IMR-90 (cell line): ENCODE measurements at regions not wholly inside any gene's neighbourhood (a gene's known extent, or its start where the extent isn't known, plus 50 kb on each side); places are given as distances from the start of the nearest gene placed in this dataset.
A peak's percentile ranks its signal among the peaks of the same experiment; 100 is the strongest.

Experiments
- BHLHE40 ChIP-seq: fragments of 150-350 bp; IDR thresholded peaks from 2 replicates; pipeline ENCODE4 v1.6.1; 2016; ENCODE audit warnings: mild to moderate bottlenecking, low read depth, low read length
- CEBPB ChIP-seq: IDR thresholded peaks from 2 replicates; pipeline ENCODE4 v1.6.1; 2012; ENCODE audit warnings: low read depth, low read length, improper control_type of control experiment
- FOS ChIP-seq: fragments of 150-350 bp; IDR thresholded peaks from 2 replicates; pipeline ENCODE4 v1.6.1; 2016; ENCODE audit warnings: low read depth, low read length
- MAFK ChIP-seq: IDR thresholded peaks from 2 replicates; pipeline ENCODE4 v1.6.1; 2012; ENCODE audit warnings: low read depth, low read length, improper control_type of control experiment
- MAZ ChIP-seq: IDR thresholded peaks from 2 replicates; pipeline ENCODE4 v1.6.1; 2012; ENCODE audit warnings: low read depth, mild to moderate bottlenecking, low read length, improper control_type of control experiment, moderate library complexity, borderline replicate concordance
- MXI1 ChIP-seq: IDR thresholded peaks from 2 replicates; pipeline ENCODE4 v1.6.1; 2012; ENCODE audit warnings: low read depth, mild to moderate bottlenecking, low read length, moderate library complexity, borderline replicate concordance
- NFE2L2 ChIP-seq: fragments of 150-350 bp; IDR thresholded peaks from 2 replicates; pipeline ENCODE4 v1.6.1; 2016; ENCODE audit warnings: low read depth, mild to moderate bottlenecking, low read length
- POLR2A ChIP-seq: IDR thresholded peaks from 2 replicates; pipeline ENCODE4 v1.6.1; 2012; ENCODE audit warnings: mild to moderate bottlenecking, low read depth, low read length
- RCOR1 ChIP-seq: IDR thresholded peaks from 2 replicates; pipeline ENCODE4 v1.6.1; 2012; ENCODE audit warnings: mild to moderate bottlenecking, low read length, improper control_type of control experiment; ENCODE audit not compliant: insufficient replicate concordance
- RFX5 ChIP-seq: IDR thresholded peaks from 2 replicates; pipeline ENCODE4 v1.8.0; 2012; ENCODE audit warnings: low read depth, mild to moderate bottlenecking, low read length, moderate library complexity
- SMC3 ChIP-seq: fragments of 150-350 bp; IDR thresholded peaks from 2 replicates; pipeline ENCODE4 v1.6.1; 2016; ENCODE audit warnings: low read depth, mild to moderate bottlenecking, antibody characterized with exemption, low read length, moderate library complexity
- TF ChIP-seq, protein P1 (sequence below): conservative IDR thresholded peaks from 2 replicates; pipeline ENCODE4 v1.5.1; 2012; ENCODE audit warnings: mild to moderate bottlenecking, low read depth, low read length, improper control_type of control experiment
- TF ChIP-seq, protein P2 (sequence below): fragments of 150-350 bp; IDR thresholded peaks from 2 replicates; pipeline ENCODE4 v1.6.1; 2017; ENCODE audit warnings: mild to moderate bottlenecking, antibody characterized with exemption, low read length, low read depth

DNA sequence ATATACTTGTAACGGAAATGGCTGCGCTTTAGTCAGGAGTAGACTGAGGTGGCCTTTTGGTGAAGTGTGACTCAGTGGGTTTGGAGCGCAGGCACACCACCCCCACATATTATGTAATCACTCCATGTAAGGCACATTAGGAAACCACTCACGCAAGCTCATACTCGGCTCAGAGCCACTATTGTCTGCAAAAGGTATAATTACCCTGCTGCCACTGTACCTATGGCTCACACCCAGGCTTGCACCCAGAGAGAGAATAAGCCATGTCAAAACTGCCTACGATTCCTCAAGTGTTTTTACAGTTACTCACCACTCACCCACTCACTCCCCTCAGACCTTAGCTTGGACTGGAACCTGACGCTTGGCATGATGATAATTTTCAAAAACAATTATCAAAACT lies 611.9 kb upstream of the CCDC54 start:
- TF ChIP-seq POLR2A (no peak), CEBPB (peak; percentile 54), NFE2L2 (no peak), BHLHE40 (0 out of 2 replicates have a peak, but pooled peaks have one; percentile 4), RFX5 (no peak), SMC3 (no peak), MAFK (no peak), MAZ (no peak), MXI1 (no peak), RCOR1 (no peak), FOS (no peak; the same call in 1 of the 2 replicates)
- TF ChIP-seq, protein P1, sequence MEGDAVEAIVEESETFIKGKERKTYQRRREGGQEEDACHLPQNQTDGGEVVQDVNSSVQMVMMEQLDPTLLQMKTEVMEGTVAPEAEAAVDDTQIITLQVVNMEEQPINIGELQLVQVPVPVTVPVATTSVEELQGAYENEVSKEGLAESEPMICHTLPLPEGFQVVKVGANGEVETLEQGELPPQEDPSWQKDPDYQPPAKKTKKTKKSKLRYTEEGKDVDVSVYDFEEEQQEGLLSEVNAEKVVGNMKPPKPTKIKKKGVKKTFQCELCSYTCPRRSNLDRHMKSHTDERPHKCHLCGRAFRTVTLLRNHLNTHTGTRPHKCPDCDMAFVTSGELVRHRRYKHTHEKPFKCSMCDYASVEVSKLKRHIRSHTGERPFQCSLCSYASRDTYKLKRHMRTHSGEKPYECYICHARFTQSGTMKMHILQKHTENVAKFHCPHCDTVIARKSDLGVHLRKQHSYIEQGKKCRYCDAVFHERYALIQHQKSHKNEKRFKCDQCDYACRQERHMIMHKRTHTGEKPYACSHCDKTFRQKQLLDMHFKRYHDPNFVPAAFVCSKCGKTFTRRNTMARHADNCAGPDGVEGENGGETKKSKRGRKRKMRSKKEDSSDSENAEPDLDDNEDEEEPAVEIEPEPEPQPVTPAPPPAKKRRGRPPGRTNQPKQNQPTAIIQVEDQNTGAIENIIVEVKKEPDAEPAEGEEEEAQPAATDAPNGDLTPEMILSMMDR, result no peak
- TF ChIP-seq, protein P2, sequence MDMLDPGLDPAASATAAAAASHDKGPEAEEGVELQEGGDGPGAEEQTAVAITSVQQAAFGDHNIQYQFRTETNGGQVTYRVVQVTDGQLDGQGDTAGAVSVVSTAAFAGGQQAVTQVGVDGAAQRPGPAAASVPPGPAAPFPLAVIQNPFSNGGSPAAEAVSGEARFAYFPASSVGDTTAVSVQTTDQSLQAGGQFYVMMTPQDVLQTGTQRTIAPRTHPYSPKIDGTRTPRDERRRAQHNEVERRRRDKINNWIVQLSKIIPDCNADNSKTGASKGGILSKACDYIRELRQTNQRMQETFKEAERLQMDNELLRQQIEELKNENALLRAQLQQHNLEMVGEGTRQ, result no peak
